Progenitor cell of endocrine pancreas (in vitro differentiated cells): ENCODE measurements at regions not wholly inside any gene's neighbourhood (a gene's known extent, or its start where the extent isn't known, plus 50 kb on each side); places are given as distances from the start of the nearest gene placed in this dataset.
"Not testable (repeated sequence)": the region's sequence is repeated elsewhere in the genome, so short reads cannot be mapped to it uniquely, and the experiment has no call there.

Experiments
- DNase-seq: peaks from one replicate; pipeline ENCODE4 v3.0.0; 2021; ENCODE audit warnings: low spot score; ENCODE audit not compliant: unreplicated experiment
- H3K27ac Mint-ChIP-seq: 2 replicates; pipeline ENCODE4 v1.8.0; 2021; ENCODE audit warnings: mild to moderate bottlenecking, moderate library complexity, mixed read lengths
- H3K27me3 Mint-ChIP-seq: 2 replicates; pipeline ENCODE4 v1.8.0; 2021; ENCODE audit warnings: mixed read lengths
- H3K36me3 Mint-ChIP-seq: 2 replicates; pipeline ENCODE4 v1.8.0; 2022; ENCODE audit warnings: mixed read lengths; ENCODE audit not compliant: insufficient read depth
- H3K4me1 Mint-ChIP-seq: 2 replicates; pipeline ENCODE4 v1.8.0; 2021; ENCODE audit warnings: low read depth, mixed read lengths
- H3K4me3 Mint-ChIP-seq: 2 replicates; pipeline ENCODE4 v1.8.0; 2021; ENCODE audit warnings: low read depth, mild to moderate bottlenecking, moderate library complexity, mixed read lengths
- H3K9me3 Mint-ChIP-seq: 2 replicates; pipeline ENCODE4 v1.8.0; 2021; ENCODE audit warnings: low read depth, mixed read lengths
- TF ChIP-seq, protein P1 (sequence below): fragments of 200-600 bp; sonication (generic); IDR thresholded peaks from one replicate; pipeline ENCODE4 v1.5.0; 2021; ENCODE audit warnings: antibody characterized with exemption, mild to moderate bottlenecking; ENCODE audit not compliant: unreplicated experiment

DNA sequence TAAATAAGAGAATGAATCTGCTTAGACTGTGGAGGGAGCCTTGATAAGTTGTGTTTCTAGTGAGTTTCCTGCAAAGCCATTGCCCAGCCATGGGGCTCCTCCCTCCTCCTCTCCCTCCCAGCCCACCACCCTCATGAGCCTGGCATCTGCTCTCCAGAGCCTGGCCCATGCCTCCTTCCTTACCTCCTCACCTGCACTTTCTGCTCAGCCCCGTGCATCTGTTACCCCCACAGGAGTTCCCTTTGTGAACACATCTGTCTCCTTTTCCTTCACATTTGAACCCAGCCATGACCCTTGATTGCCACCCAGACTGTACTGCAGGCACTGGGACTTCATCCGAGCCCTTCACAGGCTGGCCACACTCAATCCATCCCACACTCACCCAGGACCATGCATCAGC, 395.6 kb downstream of the IRX2 start:
- Mint-ChIP-seq H3K4me3 (no peak overlapping the region), H3K9me3 (no peaks in the 10 kb centered on the region), H3K27me3 (peaks cover 52% of the 10 kb centered on the region), H3K4me1 (no peaks in the 10 kb centered on the region), H3K27ac (no peak overlapping the region), H3K36me3 (no peaks in the 10 kb centered on the region)
- TF ChIP-seq, protein P1, sequence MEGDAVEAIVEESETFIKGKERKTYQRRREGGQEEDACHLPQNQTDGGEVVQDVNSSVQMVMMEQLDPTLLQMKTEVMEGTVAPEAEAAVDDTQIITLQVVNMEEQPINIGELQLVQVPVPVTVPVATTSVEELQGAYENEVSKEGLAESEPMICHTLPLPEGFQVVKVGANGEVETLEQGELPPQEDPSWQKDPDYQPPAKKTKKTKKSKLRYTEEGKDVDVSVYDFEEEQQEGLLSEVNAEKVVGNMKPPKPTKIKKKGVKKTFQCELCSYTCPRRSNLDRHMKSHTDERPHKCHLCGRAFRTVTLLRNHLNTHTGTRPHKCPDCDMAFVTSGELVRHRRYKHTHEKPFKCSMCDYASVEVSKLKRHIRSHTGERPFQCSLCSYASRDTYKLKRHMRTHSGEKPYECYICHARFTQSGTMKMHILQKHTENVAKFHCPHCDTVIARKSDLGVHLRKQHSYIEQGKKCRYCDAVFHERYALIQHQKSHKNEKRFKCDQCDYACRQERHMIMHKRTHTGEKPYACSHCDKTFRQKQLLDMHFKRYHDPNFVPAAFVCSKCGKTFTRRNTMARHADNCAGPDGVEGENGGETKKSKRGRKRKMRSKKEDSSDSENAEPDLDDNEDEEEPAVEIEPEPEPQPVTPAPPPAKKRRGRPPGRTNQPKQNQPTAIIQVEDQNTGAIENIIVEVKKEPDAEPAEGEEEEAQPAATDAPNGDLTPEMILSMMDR = no peak
- DNase-seq = no peak

DNA sequence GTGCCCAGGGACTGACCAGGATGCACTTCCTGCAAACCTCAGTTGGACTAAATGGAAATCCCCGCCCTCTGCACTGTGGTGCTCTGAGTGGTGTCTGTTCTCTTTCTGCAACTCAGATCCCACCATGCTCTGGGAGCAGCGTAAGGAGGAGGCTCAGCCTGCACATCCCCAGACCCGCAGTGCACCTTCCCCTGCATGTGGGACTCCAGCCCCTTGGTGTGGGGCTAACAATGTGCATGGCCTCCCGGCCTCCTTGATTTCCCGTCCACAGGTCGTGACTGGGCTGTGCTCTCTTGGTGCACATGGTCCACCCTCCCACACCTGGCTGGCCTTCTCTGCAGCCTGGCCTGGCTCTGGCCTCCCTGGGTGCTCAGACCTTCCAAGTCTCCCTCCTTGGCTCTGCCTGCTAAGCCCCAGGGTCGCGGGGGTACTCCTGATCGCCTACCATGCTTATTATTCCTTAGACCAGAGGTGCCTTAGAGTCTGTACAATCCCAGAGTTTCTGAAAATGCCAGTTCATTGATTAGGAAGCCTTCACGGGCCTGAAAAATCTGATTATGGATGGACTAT, 397.5 kb downstream of the IRX2 start:
- Mint-ChIP-seq H3K27ac (no peak overlapping the region), H3K27me3 (peaks cover 47% of the 10 kb centered on the region), H3K4me3 (no peak overlapping the region), H3K36me3 (no peaks in the 10 kb centered on the region), H3K9me3 (peaks cover 5% of the 10 kb centered on the region), H3K4me1 (no peaks in the 10 kb centered on the region)
- TF ChIP-seq, protein P1 = no peak
- DNase-seq = no peak

DNA sequence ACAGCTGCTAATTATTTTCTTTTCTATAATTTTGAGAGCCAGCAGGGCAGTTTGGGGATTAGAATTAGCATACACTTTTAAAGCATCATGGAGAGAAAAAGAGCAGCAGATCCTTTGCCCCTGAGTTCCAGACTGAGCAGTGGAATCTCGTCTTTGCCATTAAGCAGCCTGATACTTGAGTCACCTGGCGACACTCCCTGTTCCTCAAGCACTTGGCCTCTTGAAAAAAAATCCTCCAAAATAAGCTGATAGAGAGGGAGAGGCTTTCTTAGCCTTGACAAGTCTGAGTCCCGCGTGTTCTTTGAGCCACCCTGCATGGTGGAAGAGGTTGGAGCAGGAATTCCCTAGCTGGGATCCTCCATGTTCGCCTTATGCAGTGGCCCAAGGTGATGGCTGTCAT, 398.3 kb downstream of the IRX2 start:
- TF ChIP-seq, protein P1 = no peak
- no peaks in the 10 kb centered on the region for H3K4me1 Mint-ChIP-seq
- H3K36me3 Mint-ChIP-seq = no peaks in the 10 kb centered on the region
- no peak overlapping the region for H3K4me3 Mint-ChIP-seq
- DNase-seq = no peak
- peaks cover 41% of the 10 kb centered on the region for H3K27me3 Mint-ChIP-seq
- H3K9me3 Mint-ChIP-seq = peaks cover 8% of the 10 kb centered on the region
- no peak overlapping the region for H3K27ac Mint-ChIP-seq

DNA sequence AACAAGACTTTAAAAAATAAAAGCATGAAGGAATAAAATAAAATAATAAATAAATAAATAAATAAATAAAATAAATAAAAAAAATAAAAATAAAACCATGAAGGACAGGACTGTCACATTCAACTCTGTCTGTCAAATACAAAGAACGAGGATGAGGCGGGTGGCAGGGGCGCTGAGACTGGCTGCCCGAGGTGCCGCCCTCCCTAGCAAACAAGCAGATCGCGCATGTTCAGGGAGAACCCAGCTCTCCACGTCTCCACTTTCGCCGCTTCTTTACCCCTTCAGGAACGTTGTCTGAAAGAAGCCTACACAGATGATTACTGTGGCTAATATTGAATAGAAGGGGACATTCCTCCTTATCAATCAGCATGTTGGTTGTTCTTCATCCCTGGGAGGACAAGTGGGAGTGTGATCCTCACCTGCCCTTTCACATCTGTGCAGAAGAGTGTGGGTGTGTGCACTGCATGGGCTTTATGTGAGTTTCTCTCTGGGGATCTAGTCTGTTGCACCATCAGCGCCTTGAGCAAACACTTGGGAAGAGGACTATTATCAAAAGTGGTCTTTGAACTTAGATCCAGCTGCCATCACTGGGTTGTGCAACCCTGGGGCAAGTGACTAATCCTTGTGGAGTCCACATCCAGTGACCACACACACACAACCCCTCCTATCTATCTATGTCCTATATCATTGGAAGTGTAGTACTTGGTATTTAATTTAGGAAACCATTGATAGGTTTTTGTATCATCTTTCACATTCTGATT, 399.2 kb downstream of the IRX2 start:
- Mint-ChIP-seq H3K4me1 (no peaks in the 10 kb centered on the region), H3K9me3 (peaks cover 15% of the 10 kb centered on the region), H3K4me3 (no peak overlapping the region), H3K27me3 (peaks cover 43% of the 10 kb centered on the region), H3K36me3 (no peaks in the 10 kb centered on the region), H3K27ac (no peak overlapping the region)
- DNase-seq = no peak
- TF ChIP-seq, protein P1 = no peak

DNA sequence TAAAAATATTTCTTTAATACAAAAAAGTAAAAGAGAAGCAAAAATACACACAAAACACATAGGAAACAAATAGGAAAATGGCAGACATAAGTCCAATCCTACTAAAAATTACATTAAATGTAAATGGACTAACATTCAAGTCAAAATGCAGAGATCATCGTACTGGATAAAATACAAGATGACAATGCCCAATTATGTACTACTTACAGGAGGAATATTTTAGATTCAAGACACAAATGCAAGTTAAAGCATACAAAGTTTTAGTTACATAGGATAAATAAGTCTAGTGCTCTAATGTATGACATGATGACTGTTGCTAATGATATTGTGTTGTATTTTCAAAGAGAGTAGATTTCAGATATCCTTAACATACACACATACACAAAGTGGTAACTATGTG, 401.7 kb downstream of the IRX2 start:
- not testable (repeated sequence) for H3K36me3 Mint-ChIP-seq, H3K27ac Mint-ChIP-seq, H3K4me1 Mint-ChIP-seq, DNase-seq, H3K4me3 Mint-ChIP-seq
- Mint-ChIP-seq H3K27me3 (peaks cover 44% of the 10 kb centered on the region), H3K9me3 (peaks cover 21% of the 10 kb centered on the region)

DNA sequence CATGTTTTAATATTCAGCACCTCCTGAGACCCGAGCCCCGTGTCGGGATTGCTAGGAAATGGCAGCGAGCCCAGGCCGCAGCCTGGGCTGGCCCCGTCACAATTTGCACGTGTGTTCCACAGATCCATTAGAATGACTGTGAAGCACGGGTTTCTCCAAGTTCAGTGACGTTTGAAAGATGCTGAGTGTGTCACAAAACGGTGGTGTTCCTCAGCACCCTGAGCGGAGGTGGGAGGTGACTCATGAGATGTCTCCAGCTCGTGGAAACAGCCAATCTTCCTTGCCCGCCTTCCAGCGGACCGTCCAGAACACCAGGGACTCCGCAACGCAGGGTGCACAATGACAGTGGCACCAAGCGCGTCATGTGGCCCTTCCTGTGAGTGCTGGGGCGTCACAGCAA, 412.8 kb downstream of the IRX2 start:
- Mint-ChIP-seq H3K4me1 (peaks cover 24% of the 10 kb centered on the region), H3K9me3 (no peaks in the 10 kb centered on the region), H3K36me3 (no peaks in the 10 kb centered on the region), H3K27ac (no peak overlapping the region), H3K27me3 (peaks cover 50% of the 10 kb centered on the region), H3K4me3 (no peak overlapping the region)
- no peak for DNase-seq
- TF ChIP-seq, protein P1 = no peak
